HG02678 (cell line): ENCODE measurements at regions not wholly inside any gene's neighbourhood (a gene's known extent, or its start where the extent isn't known, plus 50 kb on each side); places are given as distances from the start of the nearest gene placed in this dataset.
"Not testable (repeated sequence)": the region's sequence is repeated elsewhere in the genome, so short reads cannot be mapped to it uniquely, and the experiment has no call there.

Source experiments
- ATAC-seq: cut with Tn5 transposase; IDR thresholded peaks from one replicate; pipeline ENCODE4 v1.9.1; 2021; ENCODE audit warnings: mild to moderate bottlenecking, moderate library complexity; ENCODE audit not compliant: unreplicated experiment

- no peak for ATAC-seq
Observed at GRCh38 chr20:12566596-12566995, 442.2 kb upstream of the SPTLC3 start.

GRCh38 chr20:12570371-12570770 is 438.4 kb upstream of the SPTLC3 start:
- no peak for ATAC-seq

- ATAC-seq, result no peak
Observed at GRCh38 chr20:12573442-12573841, 435.3 kb upstream of the SPTLC3 start.

- ATAC-seq, result no peak
Observed at GRCh38 chr20:12575352-12576095, 433.2 kb upstream of the SPTLC3 start.

- no peak for ATAC-seq
Observed at GRCh38 chr20:12577213-12577612, 431.6 kb upstream of the SPTLC3 start.

- no peak for ATAC-seq
Observed at GRCh38 chr20:12581644-12582289, 427.0 kb upstream of the SPTLC3 start.

- not testable (repeated sequence) for ATAC-seq
Observed at GRCh38 chr20:12582710-12583109, 426.1 kb upstream of the SPTLC3 start.

GRCh38 chr20:12591949-12592470 is 416.8 kb upstream of the SPTLC3 start:
- no peak for ATAC-seq

GRCh38 chr20:12592756-12593155 is 416.0 kb upstream of the SPTLC3 start:
- no peak for ATAC-seq

GRCh38 chr20:12593342-12593873 is 415.4 kb upstream of the SPTLC3 start:
- no peak for ATAC-seq

GRCh38 chr20:12594410-12595088 is 414.2 kb upstream of the SPTLC3 start:
- ATAC-seq, result no peak

GRCh38 chr20:12595841-12596240 is 412.9 kb upstream of the SPTLC3 start:
- ATAC-seq, result no peak

GRCh38 chr20:12596863-12597262 is 411.9 kb upstream of the SPTLC3 start:
- ATAC-seq, result no peak

GRCh38 chr20:12597551-12597950 is 411.2 kb upstream of the SPTLC3 start:
- ATAC-seq, result no peak

- ATAC-seq, result no peak
Observed at GRCh38 chr20:12598894-12599293, 409.9 kb upstream of the SPTLC3 start.

GRCh38 chr20:12599494-12599893 is 409.3 kb upstream of the SPTLC3 start:
- no peak for ATAC-seq

GRCh38 chr20:12605751-12606150 is 403.0 kb upstream of the SPTLC3 start:
- ATAC-seq, result no peak

- ATAC-seq, result no peak
Observed at GRCh38 chr20:12610871-12611270, 397.9 kb upstream of the SPTLC3 start.

GRCh38 chr20:12614764-12615163 is 394.0 kb upstream of the SPTLC3 start:
- ATAC-seq, result no peak

GRCh38 chr20:12617076-12617475 is 391.7 kb upstream of the SPTLC3 start:
- ATAC-seq, result no peak

- ATAC-seq, result no peak
Observed at GRCh38 chr20:12623870-12624269, 384.9 kb upstream of the SPTLC3 start.
